ENCODE measurements at regions not wholly inside any gene's neighbourhood (a gene's known extent, or its start where the extent isn't known, plus 50 kb on each side); places are given as distances from the start of the nearest gene placed in this dataset.

DNA sequence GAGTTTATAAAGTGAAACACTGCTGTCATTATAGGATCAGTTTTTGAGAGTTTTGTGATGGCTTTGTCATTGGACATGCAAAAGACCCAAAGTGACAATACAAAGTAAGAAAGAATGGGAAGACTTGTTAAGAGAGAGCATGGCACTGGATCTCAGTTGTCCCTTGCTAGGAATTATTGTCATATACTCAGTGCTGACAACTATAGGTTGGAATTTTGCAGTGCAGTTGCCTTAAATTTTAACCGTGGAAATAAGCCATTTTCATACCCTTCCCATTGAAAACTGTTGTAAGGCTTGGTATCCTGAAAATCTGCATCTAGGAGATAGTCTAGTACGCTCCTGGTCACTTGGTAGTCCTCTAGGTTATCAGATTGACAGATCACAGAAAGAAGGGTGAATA lies 1156.7 kb downstream of the GATA3 start:
- Histone ChIP-seq H3K27ac (ENCODE audit: low read length) (no peak overlapping the region), H3K4me1 (ENCODE audit: control insufficient read depth, insufficient read depth, low read length) (no peaks in the 10 kb centered on the region), H3K36me3 (ENCODE audit: control insufficient read depth, insufficient read depth, low read length) (no peaks in the 10 kb centered on the region), H3K27me3 (ENCODE audit: control insufficient read depth, insufficient read depth, low read length) (peaks cover 3% of the 10 kb centered on the region), H3K4me3 (ENCODE audit: low read length) (no peak overlapping the region), H3K9me3 (ENCODE audit: control insufficient read depth, insufficient read depth, low read length) (no peaks in the 10 kb centered on the region)
- peaks cover 8 to 13% of the 10 kb centered on the region in 2 donors for H3K27me3 Mint-ChIP-seq (ENCODE audit: low read depth in 2 of 2)
- TF ChIP-seq, protein P1, sequence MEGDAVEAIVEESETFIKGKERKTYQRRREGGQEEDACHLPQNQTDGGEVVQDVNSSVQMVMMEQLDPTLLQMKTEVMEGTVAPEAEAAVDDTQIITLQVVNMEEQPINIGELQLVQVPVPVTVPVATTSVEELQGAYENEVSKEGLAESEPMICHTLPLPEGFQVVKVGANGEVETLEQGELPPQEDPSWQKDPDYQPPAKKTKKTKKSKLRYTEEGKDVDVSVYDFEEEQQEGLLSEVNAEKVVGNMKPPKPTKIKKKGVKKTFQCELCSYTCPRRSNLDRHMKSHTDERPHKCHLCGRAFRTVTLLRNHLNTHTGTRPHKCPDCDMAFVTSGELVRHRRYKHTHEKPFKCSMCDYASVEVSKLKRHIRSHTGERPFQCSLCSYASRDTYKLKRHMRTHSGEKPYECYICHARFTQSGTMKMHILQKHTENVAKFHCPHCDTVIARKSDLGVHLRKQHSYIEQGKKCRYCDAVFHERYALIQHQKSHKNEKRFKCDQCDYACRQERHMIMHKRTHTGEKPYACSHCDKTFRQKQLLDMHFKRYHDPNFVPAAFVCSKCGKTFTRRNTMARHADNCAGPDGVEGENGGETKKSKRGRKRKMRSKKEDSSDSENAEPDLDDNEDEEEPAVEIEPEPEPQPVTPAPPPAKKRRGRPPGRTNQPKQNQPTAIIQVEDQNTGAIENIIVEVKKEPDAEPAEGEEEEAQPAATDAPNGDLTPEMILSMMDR (IDR thresholded peaks at IDR 0.05), result no peak
- no peaks in the 10 kb centered on the region for H3K9me3 Mint-ChIP-seq
- H3K36me3 Mint-ChIP-seq, result no peaks in the 10 kb centered on the region
- H3K27ac Mint-ChIP-seq, result no peak overlapping the region
- DNase-seq, result no peak
- intact Hi-C loops (cut with micrococcal nuclease), result no loop called here
- H3K4me1 Mint-ChIP-seq, result no peaks in the 10 kb centered on the region
- ATAC-seq, result no peak
- WGBS (ENCODE audit: insufficient coverage), result 78% methylated on average over 1 of the region's 2 CpGs
- no peak overlapping the region for H3K4me3 Mint-ChIP-seq

DNA sequence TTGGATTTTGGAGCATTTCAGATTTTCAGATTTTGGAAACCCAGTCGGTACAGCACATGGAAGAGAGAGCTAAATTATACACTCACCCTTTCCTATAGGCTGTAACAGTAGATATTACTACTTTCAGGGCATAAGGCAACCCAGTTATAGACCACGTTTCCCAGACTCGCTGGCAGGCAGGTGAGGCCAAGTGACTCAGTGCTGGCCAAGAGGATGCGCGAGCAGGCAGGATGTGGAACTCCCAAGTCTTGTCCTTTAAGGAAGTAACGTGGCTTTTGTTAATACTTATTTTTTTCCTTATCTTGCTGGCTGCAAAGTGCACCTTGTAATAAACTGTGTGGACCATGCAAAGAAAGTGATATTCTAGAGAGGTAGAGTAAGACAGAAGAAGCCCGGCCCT lies 1160.1 kb downstream of the GATA3 start:
- ATAC-seq, result no peak
- H3K4me3 Mint-ChIP-seq, result no peak overlapping the region
- intact Hi-C loops (cut with micrococcal nuclease), result no loop called here

DNA sequence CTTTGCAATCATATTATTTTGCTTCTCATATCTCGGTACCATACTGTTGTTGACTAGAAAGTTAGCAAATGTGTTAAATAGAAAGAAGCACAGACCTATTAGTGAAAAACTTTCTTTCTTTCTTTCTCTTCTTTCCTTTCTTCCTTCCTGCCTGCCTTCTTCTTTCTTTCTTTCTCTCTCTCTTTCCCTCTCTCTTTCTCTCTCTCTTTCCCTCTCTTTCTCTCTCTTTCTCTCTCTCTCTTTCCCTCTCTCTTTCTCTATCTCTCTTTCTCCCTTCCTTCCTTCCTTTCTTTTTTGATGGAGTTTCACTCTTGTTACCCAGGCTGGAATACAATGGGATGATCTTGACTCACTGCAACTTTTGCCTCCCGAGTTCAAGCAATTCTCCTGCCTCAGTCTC lies 1160.6 kb downstream of the GATA3 start:
- Mint-ChIP-seq H3K4me3 (no peak overlapping the region), H3K36me3 (no peaks in the 10 kb centered on the region), H3K4me1 (no peaks in the 10 kb centered on the region), H3K9me3 (no peaks in the 10 kb centered on the region), H3K27ac (no peak overlapping the region), H3K27me3 (ENCODE audit: low read depth in 2 of 2) (peaks cover 8% of the 10 kb centered on the region in 2 donors)
- Histone ChIP-seq H3K27ac (ENCODE audit: low read length) (no peak overlapping the region), H3K9me3 (ENCODE audit: control insufficient read depth, insufficient read depth, low read length) (no peaks in the 10 kb centered on the region), H3K27me3 (ENCODE audit: control insufficient read depth, insufficient read depth, low read length) (peaks cover 3% of the 10 kb centered on the region), H3K4me3 (ENCODE audit: low read length) (no peak overlapping the region), H3K36me3 (ENCODE audit: control insufficient read depth, insufficient read depth, low read length) (no peaks in the 10 kb centered on the region), H3K4me1 (ENCODE audit: control insufficient read depth, insufficient read depth, low read length) (no peaks in the 10 kb centered on the region)
- ATAC-seq (no peak), DNase-seq (no peak)
- TF ChIP-seq, protein P1 (IDR thresholded peaks at IDR 0.05), result no peak
- intact Hi-C loops (cut with micrococcal nuclease), result no loop called here
- 69% methylated on average over 1 of the region's 2 CpGs for WGBS (ENCODE audit: insufficient coverage)

More for the DNA sequence above, 1160.1 kb downstream of the GATA3 start:
- H3K36me3 Mint-ChIP-seq, result no peaks in the 10 kb centered on the region
- no peak overlapping the region for H3K4me3 ChIP-seq (ENCODE audit: low read length)
- no peaks in the 10 kb centered on the region for H3K4me1 ChIP-seq (ENCODE audit: control insufficient read depth, insufficient read depth, low read length)
- H3K9me3 Mint-ChIP-seq, result no peaks in the 10 kb centered on the region
- H3K27me3 Mint-ChIP-seq (ENCODE audit: low read depth in 2 of 2), result peaks cover 8% of the 10 kb centered on the region in 2 donors
- H3K9me3 ChIP-seq (ENCODE audit: control insufficient read depth, insufficient read depth, low read length), result no peaks in the 10 kb centered on the region
- TF ChIP-seq, protein P1 (IDR thresholded peaks at IDR 0.05), result no peak
- no peak overlapping the region for H3K27ac ChIP-seq (ENCODE audit: low read length)
- no peaks in the 10 kb centered on the region for H3K4me1 Mint-ChIP-seq
- no peaks in the 10 kb centered on the region for H3K36me3 ChIP-seq (ENCODE audit: control insufficient read depth, insufficient read depth, low read length)
- H3K27ac Mint-ChIP-seq, result no peak overlapping the region
- no peak for DNase-seq
- peaks cover 3% of the 10 kb centered on the region for H3K27me3 ChIP-seq (ENCODE audit: control insufficient read depth, insufficient read depth, low read length)
- 66% methylated on average over 7 of the region's 7 CpGs for WGBS (ENCODE audit: insufficient coverage)

DNA sequence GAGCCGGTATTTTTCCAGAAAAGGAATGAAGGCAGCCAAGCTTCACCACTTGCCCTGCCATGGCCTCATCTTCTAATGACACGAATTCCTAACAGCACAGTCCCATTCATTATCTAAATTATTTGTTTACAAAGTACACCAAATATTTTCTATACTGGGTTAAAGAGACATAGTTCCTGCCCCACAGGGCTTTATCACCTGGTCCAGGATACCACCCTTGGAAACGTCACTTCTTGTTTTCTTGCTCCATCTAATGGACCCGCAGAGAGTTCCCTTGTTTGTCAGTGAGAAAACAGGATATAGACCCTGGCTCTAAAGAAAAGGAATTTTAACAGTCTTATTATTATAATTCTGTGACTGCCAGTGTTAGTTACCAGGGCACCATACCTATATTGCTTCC lies 1165.4 kb downstream of the GATA3 start:
- H3K27me3 ChIP-seq (ENCODE audit: control insufficient read depth, insufficient read depth, low read length), result peaks cover 3% of the 10 kb centered on the region
- intact Hi-C loops (cut with micrococcal nuclease), result no loop called here
- no peak overlapping the region for H3K4me3 Mint-ChIP-seq
- H3K4me1 ChIP-seq (ENCODE audit: control insufficient read depth, insufficient read depth, low read length), result no peaks in the 10 kb centered on the region
- DNase-seq (no peak), ATAC-seq (no peak)
- no peaks in the 10 kb centered on the region for H3K9me3 ChIP-seq (ENCODE audit: control insufficient read depth, insufficient read depth, low read length)
- 75% methylated on average over 4 of the region's 4 CpGs for WGBS (ENCODE audit: insufficient coverage)
- H3K27me3 Mint-ChIP-seq (ENCODE audit: low read depth in 2 of 2), result peaks cover 8% of the 10 kb centered on the region in 2 donors
- no peak overlapping the region for H3K27ac Mint-ChIP-seq
- no peaks in the 10 kb centered on the region for H3K36me3 ChIP-seq (ENCODE audit: control insufficient read depth, insufficient read depth, low read length)
- no peaks in the 10 kb centered on the region for H3K4me1 Mint-ChIP-seq
- H3K27ac ChIP-seq (ENCODE audit: low read length), result no peak overlapping the region
- H3K36me3 Mint-ChIP-seq, result no peaks in the 10 kb centered on the region
- no peak overlapping the region for H3K4me3 ChIP-seq (ENCODE audit: low read length)
- H3K9me3 Mint-ChIP-seq, result no peaks in the 10 kb centered on the region
- TF ChIP-seq, protein P1 (IDR thresholded peaks at IDR 0.05), result no peak
